Endothelial cell of umbilical vein (primary cell): ENCODE measurements at regions not wholly inside any gene's neighbourhood (a gene's known extent, or its start where the extent isn't known, plus 50 kb on each side); places are given as distances from the start of the nearest gene placed in this dataset.

ENCODE experiments used
- BruUV-seq: library from RNA; stranded (reverse); fragments of 400-500 nt; replicated peaks from 2 replicates; lab custom pipeline; 2021; lab: Mats Ljungman, UMichigan
- CTCF ChIA-PET: fragments of 300-600, 350-600 bp; sonication (Branson Sonifier 250); formaldehyde crosslinking; loops from one replicate; lab custom pipeline; 2021; ENCODE audit warnings: antibody characterized with exemption, inconsistent platforms; lab: Charles Lee
- POLR2A ChIA-PET: fragments of 300-600, 350-600 bp; sonication (Branson Sonifier 250); formaldehyde crosslinking; loops from one replicate; lab custom pipeline; 2021; ENCODE audit warnings: antibody characterized with exemption, inconsistent platforms; lab: Charles Lee
- DNase-seq: peaks from one replicate; pipeline ENCODE4 v3.0.0-alpha.2; 2011; ENCODE audit warnings: low read depth, low spot score
- FAIRE-seq: peaks from 2 replicates; lab custom pipeline; 2011; peaks lifted over from hg19 to GRCh38; lab: Jason Lieb, UNC
- H2AFZ ChIP-seq: 2 replicates; pipeline ENCODE4 v1.6.0; 2012; ENCODE audit warnings: low read depth, low read length, control low read depth, inconsistent platforms
- H3K27ac ChIP-seq: 2 replicates; pipeline ENCODE4 v1.5.1; 2011; ENCODE audit warnings: low read depth, mild to moderate bottlenecking, control low read depth, low read length, moderate library complexity; ENCODE audit not compliant: insufficient read depth
- H3K27me3 ChIP-seq, 2 experiments: 2 replicates each; pipeline versions ENCODE4 v1.6.0 to v1.6.1; 2011; ENCODE audit warnings: low read length in 2 of 2, mixed read lengths in 1 of 2; ENCODE audit not compliant: control insufficient read depth in 2 of 2, insufficient read depth in 2 of 2
- H3K36me3 ChIP-seq, 2 experiments: 2 replicates in 1 of 2; 3 replicates in 1 of 2; pipeline ENCODE4 v1.5.1; 2011; ENCODE audit warnings: low read length in 2 of 2, mild to moderate bottlenecking in 1 of 2, moderate library complexity in 1 of 2; ENCODE audit not compliant: control insufficient read depth in 2 of 2, insufficient read depth in 2 of 2; ENCODE audit errors: extremely low read depth in 1 of 2
- H3K4me1 ChIP-seq: 3 replicates; pipeline ENCODE4 v1.5.1; 2011; ENCODE audit warnings: mild to moderate bottlenecking, low read length; ENCODE audit not compliant: control insufficient read depth, insufficient read depth; ENCODE audit errors: extremely low read depth
- H3K4me2 ChIP-seq: 2 replicates; pipeline ENCODE4 v1.6.1; 2011; ENCODE audit warnings: low read length, control low read depth, mixed read lengths; ENCODE audit not compliant: insufficient read depth
- H3K4me3 ChIP-seq, 3 experiments: fragments of 200-600 bp in 1 of 3; sonication (generic), shearing (Covaris generic) in 1 of 3; replicated peaks in 1 of 3; 2 replicates each; pipeline ENCODE4 v1.5.1; 2011 to 2016; ENCODE audit warnings: control low read depth in 3 of 3, low read length in 3 of 3, mild to moderate bottlenecking in 2 of 3, inconsistent platforms in 1 of 3, low read depth in 1 of 3, moderate library complexity in 1 of 3; ENCODE audit not compliant: insufficient read depth in 1 of 3
- H3K79me2 ChIP-seq: 2 replicates; pipeline ENCODE4 v1.6.0; 2012; ENCODE audit warnings: low read length, inconsistent platforms; ENCODE audit not compliant: control insufficient read depth, insufficient read depth
- H3K9ac ChIP-seq: replicated peaks from 2 replicates; pipeline ENCODE3; 2011; ENCODE audit warnings: low read length, control low read depth; ENCODE audit not compliant: insufficient read depth; ENCODE audit errors: extremely low read depth
- H3K9me1 ChIP-seq: replicated peaks from 3 replicates; pipeline ENCODE4 v1.6.0; 2011; ENCODE audit warnings: mild to moderate bottlenecking, low read length; ENCODE audit not compliant: control insufficient read depth, insufficient read depth; ENCODE audit errors: extremely low read depth
- H3K9me3 ChIP-seq: replicated peaks from 2 replicates; pipeline ENCODE4 v1.5.1; 2012; ENCODE audit warnings: low read length, inconsistent platforms; ENCODE audit not compliant: control insufficient read depth, insufficient read depth
- H4K20me1 ChIP-seq: replicated peaks from 2 replicates; pipeline ENCODE3; 2011; ENCODE audit warnings: mild to moderate bottlenecking, low read length; ENCODE audit not compliant: control insufficient read depth, insufficient read depth; ENCODE audit errors: extremely low read depth
- CTCF ChIP-seq, 2 donors: IDR thresholded peaks; 1 replicate in 1 of 2; 2 replicates in 1 of 2; pipeline ENCODE4 v1.5.1; 2011; ENCODE audit warnings: low read length in 2 of 2, mild to moderate bottlenecking in 2 of 2, moderate library complexity in 2 of 2, control low read depth in 1 of 2, inconsistent platforms in 1 of 2, low read depth in 1 of 2; ENCODE audit not compliant: insufficient read depth in 1 of 2; ENCODE audit errors: extremely low read depth in 1 of 2
- FOS ChIP-seq: IDR thresholded peaks from 2 replicates; pipeline ENCODE4 v1.6.1; 2011; ENCODE audit warnings: mild to moderate bottlenecking, low read length, moderate library complexity, borderline replicate concordance; ENCODE audit not compliant: insufficient read depth
- JUN ChIP-seq: IDR thresholded peaks from 2 replicates; pipeline ENCODE4 v1.6.1; 2011; ENCODE audit warnings: borderline replicate concordance, low read depth; ENCODE audit not compliant: insufficient read length, insufficient read depth
- MAX ChIP-seq: IDR thresholded peaks from 2 replicates; pipeline ENCODE4 v1.6.1; 2011; ENCODE audit not compliant: insufficient read depth, insufficient read length
- MYC ChIP-seq: IDR thresholded peaks from one replicate; pipeline ENCODE4 v1.6.1; 2011; ENCODE audit warnings: mild to moderate bottlenecking, low read depth, low read length
- POLR2A ChIP-seq: IDR thresholded peaks from 2 replicates; pipeline ENCODE4 v1.6.1; 2012; ENCODE audit warnings: low read depth, mild to moderate bottlenecking, control low read depth, low read length
- dilution Hi-C: fragments of 300-500 bp; cut with MboI; formaldehyde crosslinking; loops from one replicate; pipeline ENCODE4 v1.15.0; 2019; ENCODE audit warnings: low sequenced_read_pairs; ENCODE audit not compliant: extremely low pct_ligation_motif_present
- intact Hi-C: fragments of 100-400 bp; cut with micrococcal nuclease; formaldehyde crosslinking; loops from one replicate; pipeline ENCODE4 v1.10.0; 2022

GRCh38 chr18:44178476-44178875 lies 502.2 kb upstream of the SETBP1 start:
- no peaks in the 10 kb centered on the region for H3K79me2 ChIP-seq
- no peak for FAIRE-seq

More at GRCh38 chr18:44178476-44178875, 502.2 kb upstream of the SETBP1 start:
- TF ChIP-seq MYC (no peak), FOS (no peak), JUN (no peak), POLR2A (no peak), CTCF (IDR thresholded peaks at IDR 0.05; ENCODE audit: extremely low read depth in 1 of 2, insufficient read depth in 1 of 2, low read depth in 1 of 2, low read length in 2 of 2) (no peak), MAX (no peak)
- no peak overlapping the region for H2AFZ ChIP-seq
- ChIA-PET POLR2A (no interaction called here), CTCF (no interaction called here)
- H4K20me1 ChIP-seq, result no peaks in the 10 kb centered on the region
- dilution Hi-C loops, result no loop called here
- no peaks in the 10 kb centered on the region for H3K36me3 ChIP-seq
- H3K9ac ChIP-seq, result no peak overlapping the region
- no peak overlapping the region for H3K4me2 ChIP-seq
- H3K27me3 ChIP-seq, result no peaks in the 10 kb centered on the region
- no peaks in the 10 kb centered on the region for H3K9me3 ChIP-seq
- BruUV-seq, result no TSS peak
- H3K4me3 ChIP-seq, result no peak overlapping the region
- intact Hi-C loops, result loop anchor here (10.0 kb wide), 1 partner anchor 56 kb away; no protein-coding TSS in a partner anchor
- H3K4me1 ChIP-seq, result no peaks in the 10 kb centered on the region
- H3K27ac ChIP-seq, result no peak overlapping the region
- DNase-seq, result no peak
- no peaks in the 10 kb centered on the region for H3K9me1 ChIP-seq
